ENCODE measurements at regions not wholly inside any gene's neighbourhood (a gene's known extent, or its start where the extent isn't known, plus 50 kb on each side); places are given as distances from the start of the nearest gene placed in this dataset.

DNA sequence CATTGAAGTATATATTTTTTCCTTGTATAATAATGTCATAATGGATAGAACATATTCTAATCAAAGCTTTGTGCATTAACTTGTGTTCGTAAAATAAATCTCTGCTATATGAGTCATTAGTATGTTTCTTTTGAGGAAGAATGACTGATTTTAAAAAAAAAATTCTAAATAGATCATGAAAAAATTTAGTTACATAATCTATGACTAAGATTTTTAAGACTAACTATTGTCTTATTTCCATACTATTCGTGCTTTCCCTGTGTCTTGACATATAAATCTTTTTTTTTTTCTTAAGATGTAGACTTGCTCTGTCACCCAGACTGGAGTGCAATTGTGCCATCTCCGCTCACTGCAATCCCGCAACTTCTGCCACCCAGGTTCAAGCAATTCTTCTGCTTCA, 226.1 kb downstream of the DSEL start:
- in situ Hi-C loops (cut with HindIII; ENCODE audit: low sequenced_read_pairs): no loop called here
- no peak for DNase-seq (ENCODE audit: low read depth, low spot score)
- H3K4me3 ChIP-seq (ENCODE audit: low read depth, low read length): no peak overlapping the region
- no peak for TF ChIP-seq CTCF (IDR thresholded peaks at IDR 0.05; ENCODE audit: low read depth, low read length)

GRCh38 chr18:67285583-67285982, 230.9 kb downstream of the DSEL start:
- TF ChIP-seq CTCF (IDR thresholded peaks at IDR 0.05; ENCODE audit: low read depth, low read length): no peak
- in situ Hi-C loops (cut with HindIII; ENCODE audit: low sequenced_read_pairs): no loop called here
- DNase-seq (ENCODE audit: low read depth, low spot score): no peak
- H3K4me3 ChIP-seq (ENCODE audit: low read depth, low read length): no peak overlapping the region

GRCh38 chr18:67282796-67283195, 233.7 kb downstream of the DSEL start:
- in situ Hi-C loops (cut with HindIII; ENCODE audit: low sequenced_read_pairs): no loop called here
- TF ChIP-seq CTCF (IDR thresholded peaks at IDR 0.05; ENCODE audit: low read depth, low read length): no peak
- no peak overlapping the region for H3K4me3 ChIP-seq (ENCODE audit: low read depth, low read length)
- peak; percentile 18 for DNase-seq (ENCODE audit: low read depth, low spot score)

DNA sequence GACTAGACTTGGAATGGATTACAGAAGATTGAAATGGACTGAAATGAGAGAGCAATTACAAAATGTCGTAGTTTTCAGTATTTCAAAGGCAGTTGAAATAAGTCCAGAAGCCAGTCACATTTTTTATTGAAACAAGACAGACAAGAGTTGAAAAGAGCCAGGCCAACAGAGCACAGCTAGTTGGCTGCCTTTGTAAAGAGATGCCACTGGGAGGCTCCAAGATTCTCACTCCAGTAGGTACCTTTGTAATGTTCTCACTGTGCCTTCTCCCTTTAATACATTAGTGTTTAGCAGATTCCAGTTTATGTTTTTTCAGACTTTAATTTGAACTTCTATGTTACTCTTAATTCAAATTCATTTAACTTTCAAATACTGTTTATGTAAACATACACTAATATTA, 234.8 kb downstream of the DSEL start:
- no peak for DNase-seq (ENCODE audit: low read depth, low spot score)
- TF ChIP-seq CTCF (IDR thresholded peaks at IDR 0.05; ENCODE audit: low read depth, low read length): no peak
- H3K4me3 ChIP-seq (ENCODE audit: low read depth, low read length): no peak overlapping the region
- in situ Hi-C loops (cut with HindIII; ENCODE audit: low sequenced_read_pairs): no loop called here

- no peak for DNase-seq (ENCODE audit: low read depth, low spot score)
- H3K4me3 ChIP-seq (ENCODE audit: low read depth, low read length): no peak overlapping the region
These were observed 235.9 kb downstream of the DSEL start for GRCh38 chr18:67280486-67281242.

DNA sequence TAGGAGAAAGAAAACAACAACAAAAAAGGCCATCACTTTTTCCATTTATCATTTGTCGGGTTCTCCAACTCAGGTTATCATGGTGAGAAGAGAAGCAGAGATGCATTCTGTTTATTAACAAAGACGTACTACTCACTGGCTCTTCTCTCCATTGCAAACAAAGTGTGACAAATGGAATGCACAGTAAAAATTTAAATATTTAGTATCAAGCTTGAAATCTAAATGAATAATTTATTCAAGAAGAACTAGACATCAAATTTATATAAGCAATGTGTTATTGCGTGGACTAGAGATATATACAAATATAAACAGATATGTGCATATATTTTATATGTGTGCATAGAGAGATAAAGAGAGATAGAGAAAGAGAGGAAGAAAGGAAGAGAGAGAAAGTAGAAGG, 236.5 kb downstream of the DSEL start:
- no peak for TF ChIP-seq CTCF (IDR thresholded peaks at IDR 0.05; ENCODE audit: low read depth, low read length)
- no peak overlapping the region for H3K4me3 ChIP-seq (ENCODE audit: low read depth, low read length)
- no peak for DNase-seq (ENCODE audit: low read depth, low spot score)
- in situ Hi-C loops (cut with HindIII; ENCODE audit: low sequenced_read_pairs): no loop called here

More at GRCh38 chr18:67280486-67281242, 235.9 kb downstream of the DSEL start:
- TF ChIP-seq CTCF (IDR thresholded peaks at IDR 0.05; ENCODE audit: low read depth, low read length): no peak
- in situ Hi-C loops (cut with HindIII; ENCODE audit: low sequenced_read_pairs): no loop called here
